IMR-90 (cell line): ENCODE measurements at regions not wholly inside any gene's neighbourhood (a gene's known extent, or its start where the extent isn't known, plus 50 kb on each side); places are given as distances from the start of the nearest gene placed in this dataset.
"Not testable (repeated sequence)": the region's sequence is repeated elsewhere in the genome, so short reads cannot be mapped to it uniquely, and the experiment has no call there.

ENCODE experiments used
- ATAC-seq: fragments of 200-7000 bp; cut with Tn5 transposase; 2 replicates; pipeline ENCODE4 v1.9.1; 2020; ENCODE audit warnings: low read depth, mild to moderate bottlenecking, moderate library complexity
- BruUV-seq: library from RNA; stranded (reverse); fragments of 400-500 nt; replicated peaks from 2 replicates; lab custom pipeline; 2021; lab: Mats Ljungman, UMichigan
- CTCF ChIA-PET: fragments of 300-600 bp; formaldehyde crosslinking; extraction: SDS; loops from one replicate; lab custom pipeline; 2021; ENCODE audit warnings: antibody characterized with exemption; lab: Yijun Ruan, JAX
- POLR2A ChIA-PET: fragments of 300-600 bp; sonication (Branson Sonifier 250); formaldehyde crosslinking; loops from one replicate; lab custom pipeline; 2022; ENCODE audit warnings: antibody characterized with exemption; ENCODE audit not compliant: unreplicated experiment; lab: Charles Lee
- DNase-seq: peaks from one replicate; pipeline ENCODE4 v3.0.0; 2013
- H2AFZ ChIP-seq: replicated peaks from 2 replicates; pipeline ENCODE3; 2013; ENCODE audit warnings: low read length, mild to moderate bottlenecking; ENCODE audit not compliant: poor library complexity
- H2AK5ac ChIP-seq: 2 replicates; pipeline ENCODE4 v1.6.1; 2013; ENCODE audit warnings: low read depth, low read length, inconsistent platforms
- H2AK9ac ChIP-seq: replicated peaks from 2 replicates; pipeline ENCODE3; 2013; ENCODE audit warnings: mild to moderate bottlenecking, low read depth, low read length, moderate library complexity; ENCODE audit not compliant: poor library complexity
- H2BK120ac ChIP-seq: 2 replicates; pipeline ENCODE4 v1.6.1; 2013; ENCODE audit warnings: low read depth, low read length, inconsistent platforms
- H2BK15ac ChIP-seq: 3 replicates; pipeline ENCODE4 v1.6.1; 2013; ENCODE audit warnings: low read depth, low read length, inconsistent platforms
- H2BK20ac ChIP-seq: 2 replicates; pipeline ENCODE4 v1.6.1; 2013; ENCODE audit warnings: low read depth, mild to moderate bottlenecking, inconsistent platforms, low read length, moderate library complexity
- H2BK5ac ChIP-seq: 2 replicates; pipeline ENCODE4 v1.6.1; 2013; ENCODE audit warnings: mild to moderate bottlenecking, low read depth, low read length, inconsistent platforms; ENCODE audit not compliant: poor library complexity, severe bottlenecking
- H3K14ac ChIP-seq: replicated peaks from 2 replicates; pipeline ENCODE4 v1.6.1; 2013; ENCODE audit warnings: low read depth, low read length, inconsistent platforms
- H3K18ac ChIP-seq: 2 replicates; pipeline ENCODE4 v1.6.1; 2013; ENCODE audit warnings: low read depth, low read length, control low read depth
- H3K23ac ChIP-seq: 2 replicates; pipeline ENCODE4 v1.6.1; 2013; ENCODE audit warnings: low read depth, low read length, inconsistent platforms
- H3K27ac ChIP-seq: 2 replicates; pipeline ENCODE4 v1.5.1; 2013; ENCODE audit warnings: mild to moderate bottlenecking, control low read depth, low read length; ENCODE audit not compliant: insufficient read depth
- H3K27me3 ChIP-seq: 2 replicates; pipeline ENCODE4 v1.6.1; 2013; ENCODE audit warnings: low read length; ENCODE audit not compliant: control insufficient read depth, insufficient read depth
- H3K36me3 ChIP-seq: 2 replicates; pipeline ENCODE4 v1.6.1; 2013; ENCODE audit warnings: low read length, mixed read lengths; ENCODE audit not compliant: control insufficient read depth, insufficient read depth
- H3K4ac ChIP-seq: 2 replicates; pipeline ENCODE4 v1.6.1; 2013; ENCODE audit warnings: low read depth, low read length, inconsistent platforms
- H3K4me1 ChIP-seq: 2 replicates; pipeline ENCODE4 v1.6.1; 2013; ENCODE audit warnings: low read length, mixed read lengths; ENCODE audit not compliant: control insufficient read depth, insufficient read depth
- H3K4me2 ChIP-seq: 2 replicates; pipeline ENCODE4 v1.6.1; 2013; ENCODE audit warnings: low read depth, mild to moderate bottlenecking, control low read depth, low read length, moderate library complexity
- H3K4me3 ChIP-seq: 2 replicates; pipeline ENCODE4 v1.5.1; 2013; ENCODE audit warnings: low read depth, mild to moderate bottlenecking, control low read depth, low read length, moderate library complexity; ENCODE audit not compliant: insufficient read depth
- H3K56ac ChIP-seq: 2 replicates; pipeline ENCODE4 v1.6.1; 2013; ENCODE audit warnings: low read length, inconsistent platforms; ENCODE audit not compliant: insufficient read depth; ENCODE audit errors: extremely low read depth
- H3K79me1 ChIP-seq, 2 experiments: 2 replicates each; pipeline ENCODE4 v1.6.1; 2013; ENCODE audit warnings: low read length in 2 of 2, inconsistent platforms in 1 of 2, low read depth in 1 of 2
- H3K9ac ChIP-seq: 2 replicates; pipeline ENCODE4 v1.6.1; 2013; ENCODE audit warnings: low read depth, low read length, control low read depth
- H3K9me1 ChIP-seq: 2 replicates; pipeline ENCODE4 v1.6.1; 2013; ENCODE audit warnings: low read length, inconsistent platforms; ENCODE audit not compliant: insufficient read depth
- H3K9me3 ChIP-seq: 2 replicates; pipeline ENCODE4 v1.6.1; 2013; ENCODE audit warnings: low read length; ENCODE audit not compliant: control insufficient read depth, insufficient read depth
- H4K20me1 ChIP-seq: 2 replicates; pipeline ENCODE4 v1.6.1; 2013; ENCODE audit warnings: low read length, inconsistent platforms; ENCODE audit not compliant: insufficient read depth
- H4K5ac ChIP-seq: 2 replicates; pipeline ENCODE4 v1.6.1; 2013; ENCODE audit warnings: mild to moderate bottlenecking, low read depth, low read length, control low read depth
- H4K8ac ChIP-seq, 2 experiments: 2 replicates each; pipeline ENCODE4 v1.6.1; 2013; ENCODE audit warnings: low read depth in 2 of 2, low read length in 2 of 2, control low read depth in 1 of 2, inconsistent platforms in 1 of 2
- H4K91ac ChIP-seq: 2 replicates; pipeline ENCODE4 v1.6.1; 2013; ENCODE audit warnings: low read depth, low read length, inconsistent platforms; ENCODE audit not compliant: insufficient read depth
- WGBS, 2 experiments: methylation state at CpG; one replicate each; pipeline versions ENCODE4 v1.1.5 to v1.1.7; 2013; ENCODE audit warnings: missing lambda C conversion rate in 2 of 2; ENCODE audit not compliant: insufficient read length in 1 of 2; ENCODE audit errors: extremely low coverage in 2 of 2; 5-methylcytosine and 5-hydroxymethylcytosine counted together
- dilution Hi-C: fragments of 300-500 bp; cut with HindIII; formaldehyde crosslinking; loops from one replicate; pipeline ENCODE4 v1.14.3; 2018; ENCODE audit warnings: low sequenced_read_pairs; ENCODE audit not compliant: unreplicated experiment
- in situ Hi-C: fragments of 300-500 bp; cut with MboI; formaldehyde crosslinking; loops from 3 replicates; pipeline ENCODE4 v1.14.3; 2019; ENCODE audit warnings: low sequenced_read_pairs, inconsistent platforms, mixed read lengths
- intact Hi-C: fragments of 100-400 bp; cut with micrococcal nuclease; formaldehyde crosslinking; loops from 2 replicates; pipeline ENCODE4 v1.10.0; 2022

GRCh38 chr7:55741721-55742631 lies 120.6 kb downstream of the SEPTIN14 start:
- H4K91ac ChIP-seq, H3K4ac ChIP-seq, H3K56ac ChIP-seq, H2BK20ac ChIP-seq, H4K8ac ChIP-seq, H2AFZ ChIP-seq, H3K27ac ChIP-seq, H3K4me1 ChIP-seq, BruUV-seq, H3K79me1 ChIP-seq, H3K23ac ChIP-seq, intact Hi-C loops, H3K18ac ChIP-seq, H4K20me1 ChIP-seq, H3K9me3 ChIP-seq, H3K4me3 ChIP-seq, DNase-seq, H3K4me2 ChIP-seq, H2AK5ac ChIP-seq, CTCF ChIA-PET, H3K36me3 ChIP-seq, in situ Hi-C loops, POLR2A ChIA-PET, ATAC-seq, H3K14ac ChIP-seq, H3K9ac ChIP-seq, H3K27me3 ChIP-seq, H2BK5ac ChIP-seq, H2BK15ac ChIP-seq, H4K5ac ChIP-seq, H2AK9ac ChIP-seq, dilution Hi-C loops, H2BK120ac ChIP-seq, H3K9me1 ChIP-seq: not testable (repeated sequence)
- WGBS, 2 experiments, result 87% methylated on average over 20 of the region's 47 CpGs; no CpG with 5 or more reads in 1 of the 2 experiments

- H3K9ac ChIP-seq, H3K9me1 ChIP-seq, POLR2A ChIA-PET, H3K27ac ChIP-seq, H3K4me3 ChIP-seq, H3K9me3 ChIP-seq, H2BK120ac ChIP-seq, H3K27me3 ChIP-seq, H3K56ac ChIP-seq, H2BK5ac ChIP-seq, H3K36me3 ChIP-seq, H3K14ac ChIP-seq, H3K4me2 ChIP-seq, in situ Hi-C loops, H3K4ac ChIP-seq, H2AFZ ChIP-seq, DNase-seq, H3K79me1 ChIP-seq, H2AK9ac ChIP-seq, H3K23ac ChIP-seq, H2AK5ac ChIP-seq, BruUV-seq, CTCF ChIA-PET, H4K20me1 ChIP-seq, H2BK20ac ChIP-seq, H3K18ac ChIP-seq, ATAC-seq, H4K91ac ChIP-seq, H4K8ac ChIP-seq, H2BK15ac ChIP-seq, H4K5ac ChIP-seq, dilution Hi-C loops, H3K4me1 ChIP-seq, intact Hi-C loops: not testable (repeated sequence)
- 63% methylated on average over 10 of the region's 27 CpGs; no CpG with 5 or more reads in 1 of the 2 experiments for WGBS, 2 experiments
These were observed 121.8 kb downstream of the SEPTIN14 start for GRCh38 chr7:55740633-55741250.
